NCI-H510A (cell line): ENCODE measurements at regions not wholly inside any gene's neighbourhood (a gene's known extent, or its start where the extent isn't known, plus 50 kb on each side); places are given as distances from the start of the nearest gene placed in this dataset.
"Not testable (repeated sequence)": the region's sequence is repeated elsewhere in the genome, so short reads cannot be mapped to it uniquely, and the experiment has no call there.

Source experiments
- DNase-seq: peaks from one replicate; lab custom pipeline; 2025; lab: John Stamatoyannopoulos, UW

- DNase-seq, result not testable (repeated sequence)
Measured at GRCh38 chr1:83472066-83472465, 526.9 kb downstream of the TTLL7 start.

- DNase-seq, result not testable (repeated sequence)
Measured at GRCh38 chr1:83471272-83471671, 527.7 kb downstream of the TTLL7 start.

GRCh38 chr1:83468336-83468735 is 530.6 kb downstream of the TTLL7 start:
- DNase-seq, result not testable (repeated sequence)

GRCh38 chr1:83457735-83458248 is 541.1 kb downstream of the TTLL7 start:
- DNase-seq, result not testable (repeated sequence)

GRCh38 chr1:83457281-83457680 is 541.7 kb downstream of the TTLL7 start:
- not testable (repeated sequence) for DNase-seq

- not testable (repeated sequence) for DNase-seq
Measured at GRCh38 chr1:83455753-83456152, 543.2 kb downstream of the TTLL7 start.

- DNase-seq, result not testable (repeated sequence)
Measured at GRCh38 chr1:83445873-83446272, 553.1 kb downstream of the TTLL7 start.

GRCh38 chr1:83442412-83442811 is 556.5 kb downstream of the TTLL7 start:
- DNase-seq, result not testable (repeated sequence)

- DNase-seq, result not testable (repeated sequence)
Measured at GRCh38 chr1:83440586-83440985, 558.3 kb downstream of the TTLL7 start.

- DNase-seq, result not testable (repeated sequence)
Measured at GRCh38 chr1:83440021-83440420, 558.9 kb downstream of the TTLL7 start.

- DNase-seq, result not testable (repeated sequence)
Measured at GRCh38 chr1:83438316-83438715, 560.6 kb downstream of the TTLL7 start.

- DNase-seq, result not testable (repeated sequence)
Measured at GRCh38 chr1:83435336-83435735, 563.6 kb downstream of the TTLL7 start.

GRCh38 chr1:83427566-83427965 is 571.4 kb downstream of the TTLL7 start:
- DNase-seq, result not testable (repeated sequence)

- not testable (repeated sequence) for DNase-seq
Measured at GRCh38 chr1:83423382-83423781, 575.5 kb downstream of the TTLL7 start.

GRCh38 chr1:83418558-83418957 is 580.4 kb downstream of the TTLL7 start:
- DNase-seq, result no peak

GRCh38 chr1:83413839-83414107 is 585.2 kb downstream of the TTLL7 start:
- DNase-seq, result not testable (repeated sequence)

GRCh38 chr1:83410746-83411413 is 588.1 kb downstream of the TTLL7 start:
- DNase-seq, result not testable (repeated sequence)

GRCh38 chr1:83406693-83407371 is 592.1 kb downstream of the TTLL7 start:
- not testable (repeated sequence) for DNase-seq

GRCh38 chr1:83405789-83406188 is 593.1 kb downstream of the TTLL7 start:
- DNase-seq, result not testable (repeated sequence)

GRCh38 chr1:83403500-83403899 is 595.4 kb downstream of the TTLL7 start:
- DNase-seq, result not testable (repeated sequence)

GRCh38 chr1:83401146-83401545 is 597.8 kb downstream of the TTLL7 start:
- not testable (repeated sequence) for DNase-seq

- DNase-seq, result not testable (repeated sequence)
Measured at GRCh38 chr1:83400173-83400572, 598.8 kb downstream of the TTLL7 start.

- DNase-seq, result not testable (repeated sequence)
Measured at GRCh38 chr1:83398125-83398524, 600.8 kb downstream of the TTLL7 start.
